GM12878 (cell line): ENCODE measurements at regions not wholly inside any gene's neighbourhood (a gene's known extent, or its start where the extent isn't known, plus 50 kb on each side); places are given as distances from the start of the nearest gene placed in this dataset.

Source experiments
- ATAC-seq: fragments of 200-7000 bp; cut with Tn5 transposase; 3 replicates; pipeline ENCODE4 v1.9.1; 2020; ENCODE audit warnings: mild to moderate bottlenecking, moderate library complexity
- BruUV-seq: library from RNA; stranded (reverse); fragments of 400-500 nt; replicated peaks from 2 replicates; lab custom pipeline; 2021; lab: Mats Ljungman, UMichigan
- CTCF ChIA-PET: fragments of 300-600 bp; sonication (Branson Sonifier 250); formaldehyde crosslinking; extraction: SDS; loops from one replicate; lab custom pipeline; 2021; ENCODE audit warnings: inconsistent platforms; lab: Yijun Ruan, JAX
- POLR2A ChIA-PET: fragments of 350-600 bp; formaldehyde crosslinking; extraction: SDS; loops from one replicate; lab custom pipeline; 2021; ENCODE audit warnings: inconsistent platforms; lab: Charles Lee
- RAD21 ChIA-PET: fragments of 300-600 bp; sonication (Branson Sonifier 250); formaldehyde crosslinking; loops from one replicate; lab custom pipeline; 2023; ENCODE audit warnings: antibody characterized with exemption; ENCODE audit not compliant: unreplicated experiment; lab: Charles Lee
- SMC1A ChIA-PET: fragments of 300-600 bp; sonication (Branson Sonifier 250); formaldehyde crosslinking; loops from one replicate; lab custom pipeline; 2023; ENCODE audit not compliant: unreplicated experiment, uncharacterized antibody; lab: Charles Lee
- DNase-seq: peaks from one replicate; pipeline ENCODE4 v3.0.0-alpha.2; 2011; ENCODE audit warnings: low read depth, low spot score
- FAIRE-seq: peaks from 3 replicates; lab custom pipeline; 2011; peaks lifted over from hg19 to GRCh38; lab: Jason Lieb, UNC
- H2AFZ ChIP-seq: 2 replicates; pipeline ENCODE4 v1.6.0; 2011; ENCODE audit warnings: low read depth, low read length, control low read depth; ENCODE audit not compliant: control insufficient read depth
- H3K27ac ChIP-seq: 2 replicates; pipeline ENCODE4 v1.5.1; 2011; ENCODE audit warnings: control low read depth; ENCODE audit not compliant: control insufficient read depth, insufficient read depth
- H3K27me3 ChIP-seq, 2 experiments: replicated peaks in 1 of 2; 2 replicates each; pipeline versions ENCODE4 v1.6.0 to v1.6.1; 2011; ENCODE audit warnings: low read length in 1 of 2; ENCODE audit not compliant: control insufficient read depth in 2 of 2, insufficient read depth in 2 of 2
- H3K36me3 ChIP-seq, 2 experiments: 2 replicates each; pipeline ENCODE4 v1.5.1; 2011; ENCODE audit warnings: low read length in 1 of 2; ENCODE audit not compliant: control insufficient read depth in 2 of 2, insufficient read depth in 2 of 2
- H3K4me1 ChIP-seq: 2 replicates; pipeline ENCODE4 v1.6.1; 2011; ENCODE audit warnings: mild to moderate bottlenecking, low read length, moderate library complexity, mixed read lengths; ENCODE audit not compliant: control insufficient read depth, insufficient read depth
- H3K4me2 ChIP-seq: 2 replicates; pipeline ENCODE4 v1.6.0; 2011; ENCODE audit warnings: control low read depth; ENCODE audit not compliant: control insufficient read depth, insufficient read depth
- H3K4me3 ChIP-seq: fragments of 200-600 bp; sonication (generic); 2 replicates; pipeline ENCODE4 v1.5.1; 2016
- H3K79me2 ChIP-seq: 2 replicates; pipeline ENCODE4 v1.6.0; 2011; ENCODE audit warnings: low read length; ENCODE audit not compliant: control insufficient read depth, insufficient read depth
- H3K9ac ChIP-seq: 2 replicates; pipeline ENCODE4 v1.8.0; 2011; ENCODE audit warnings: low read length, control low read depth, mixed read lengths; ENCODE audit not compliant: control insufficient read depth, insufficient read depth
- H3K9me3 ChIP-seq: replicated peaks from 3 replicates; pipeline ENCODE4 v1.5.1; 2011; ENCODE audit warnings: mild to moderate bottlenecking, low read length; ENCODE audit not compliant: control insufficient read depth, insufficient read depth
- H4K20me1 ChIP-seq: 2 replicates; pipeline ENCODE4 v1.6.0; 2011; ENCODE audit not compliant: control insufficient read depth, insufficient read depth
- CREB1 ChIP-seq: IDR thresholded peaks from 2 replicates; pipeline ENCODE4 v1.6.1; 2012; ENCODE audit warnings: low read depth, mild to moderate bottlenecking, inconsistent platforms
- LARP7 ChIP-seq: fragments of 450-650 bp; IDR thresholded peaks from 2 replicates; pipeline ENCODE4 v1.6.1; 2017; ENCODE audit warnings: mild to moderate bottlenecking
- POLR2A ChIP-seq: IDR thresholded peaks from 2 replicates; pipeline ENCODE4 v1.6.1; 2011; ENCODE audit warnings: low read depth, mild to moderate bottlenecking, low read length
- TAF1 ChIP-seq: IDR thresholded peaks from 2 replicates; pipeline ENCODE4 v1.6.1; 2011; ENCODE audit warnings: mild to moderate bottlenecking, low read depth, low read length, borderline replicate concordance
- TARDBP ChIP-seq: IDR thresholded peaks from 2 replicates; pipeline ENCODE4 v1.6.1; 2016; ENCODE audit warnings: borderline replicate concordance
- ZNF217 ChIP-seq: fragments of 450-650 bp; IDR thresholded peaks from 2 replicates; pipeline ENCODE4 v1.6.1; 2017; ENCODE audit warnings: antibody characterized with exemption, mild to moderate bottlenecking
- WGBS: methylation state at CpG from one replicate; pipeline ENCODE4 v1.1.6; 2016; ENCODE audit warnings: low lambda C conversion rate; ENCODE audit not compliant: insufficient replicate concordance, insufficient coverage; ENCODE audit errors: missing lambda C conversion rate; 5-methylcytosine and 5-hydroxymethylcytosine counted together
- in situ Hi-C: fragments of 300-500 bp; cut with MboI; formaldehyde crosslinking; loops from 9 replicates; pipeline ENCODE4 v1.14.3; 2018; ENCODE audit warnings: mixed read lengths
- intact Hi-C: fragments of 100-400 bp; cut with micrococcal nuclease; formaldehyde crosslinking; loops from one replicate; pipeline ENCODE4 v1.14.2; 2022; ENCODE audit not compliant: unreplicated experiment
- TF ChIP-seq, protein P1 (sequence below): fragments of 150-350 bp; IDR thresholded peaks from 2 replicates; pipeline ENCODE4 v1.6.1; 2014; ENCODE audit warnings: mild to moderate bottlenecking, low read depth, low read length

DNA sequence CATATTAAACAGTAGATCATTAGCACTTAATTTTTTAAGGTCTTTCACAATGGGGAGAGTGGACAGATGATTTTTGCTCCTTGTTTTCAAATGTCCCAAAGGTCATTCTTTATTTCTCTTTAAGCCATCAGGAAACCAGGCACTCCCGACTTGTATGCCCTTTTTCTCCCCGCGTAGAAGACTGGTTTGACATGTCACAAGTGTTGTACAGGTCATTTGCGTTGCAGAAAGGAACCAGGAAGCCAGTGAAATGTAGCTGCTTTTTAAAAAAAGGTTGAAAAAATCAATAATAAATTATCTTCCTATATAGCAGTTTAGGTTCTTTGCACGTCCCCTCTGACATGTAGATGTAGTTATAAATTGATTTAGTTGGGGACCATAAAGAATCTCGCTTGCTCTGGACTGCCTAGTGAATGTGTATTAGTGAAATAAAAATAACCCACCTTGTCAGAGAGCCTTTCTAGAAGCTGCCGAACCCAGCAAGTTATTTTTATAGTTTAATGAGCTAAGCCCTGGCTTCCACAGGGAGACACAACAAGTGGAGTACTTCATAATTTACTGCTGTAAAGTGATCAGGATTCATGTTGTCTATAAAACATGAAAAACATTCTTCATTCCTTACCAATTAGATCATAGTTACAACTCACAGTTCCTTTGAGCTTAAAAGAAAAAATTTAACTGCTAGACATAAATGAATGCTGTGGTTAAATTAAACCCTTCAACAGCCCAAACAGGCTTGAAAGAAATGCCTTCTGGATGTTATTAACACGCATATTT, 404.6 kb downstream of the CSNK1G3 start:
- no peak for DNase-seq
- Histone ChIP-seq H3K4me1 (no peaks in the 10 kb centered on the region), H2AFZ (no peak overlapping the region)
- no peak for TF ChIP-seq TARDBP
- TF ChIP-seq, protein P1, sequence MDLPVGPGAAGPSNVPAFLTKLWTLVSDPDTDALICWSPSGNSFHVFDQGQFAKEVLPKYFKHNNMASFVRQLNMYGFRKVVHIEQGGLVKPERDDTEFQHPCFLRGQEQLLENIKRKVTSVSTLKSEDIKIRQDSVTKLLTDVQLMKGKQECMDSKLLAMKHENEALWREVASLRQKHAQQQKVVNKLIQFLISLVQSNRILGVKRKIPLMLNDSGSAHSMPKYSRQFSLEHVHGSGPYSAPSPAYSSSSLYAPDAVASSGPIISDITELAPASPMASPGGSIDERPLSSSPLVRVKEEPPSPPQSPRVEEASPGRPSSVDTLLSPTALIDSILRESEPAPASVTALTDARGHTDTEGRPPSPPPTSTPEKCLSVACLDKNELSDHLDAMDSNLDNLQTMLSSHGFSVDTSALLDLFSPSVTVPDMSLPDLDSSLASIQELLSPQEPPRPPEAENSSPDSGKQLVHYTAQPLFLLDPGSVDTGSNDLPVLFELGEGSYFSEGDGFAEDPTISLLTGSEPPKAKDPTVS, result no peak
- TF ChIP-seq, all 136 proteins: peak for 0
- FAIRE-seq, result no peak
- BruUV-seq, result no TSS peak
- H3K27ac ChIP-seq, result no peak overlapping the region
- H3K79me2 ChIP-seq, result no peaks in the 10 kb centered on the region
- RAD21 ChIA-PET, result no interaction called here
- ATAC-seq, result no peak
- no peaks in the 10 kb centered on the region for H3K36me3 ChIP-seq
- H3K9ac ChIP-seq, result no peak overlapping the region
- CTCF ChIA-PET, result interaction anchor here (0.6 kb wide), 1 partner anchor 212 kb away, joined by 3 read pairs; no protein-coding TSS in a partner anchor
- POLR2A ChIA-PET, result no interaction called here
- H4K20me1 ChIP-seq, result no peaks in the 10 kb centered on the region
- in situ Hi-C loops (no loop called here), intact Hi-C loops (no loop called here)
- no peak overlapping the region for H3K4me2 ChIP-seq
- SMC1A ChIA-PET, result no interaction called here
- no peak overlapping the region for H3K4me3 ChIP-seq
- WGBS, result 29% methylated on average over 8 of the region's 8 CpGs
- no peaks in the 10 kb centered on the region for H3K27me3 ChIP-seq
- H3K9me3 ChIP-seq, result no peaks in the 10 kb centered on the region

DNA sequence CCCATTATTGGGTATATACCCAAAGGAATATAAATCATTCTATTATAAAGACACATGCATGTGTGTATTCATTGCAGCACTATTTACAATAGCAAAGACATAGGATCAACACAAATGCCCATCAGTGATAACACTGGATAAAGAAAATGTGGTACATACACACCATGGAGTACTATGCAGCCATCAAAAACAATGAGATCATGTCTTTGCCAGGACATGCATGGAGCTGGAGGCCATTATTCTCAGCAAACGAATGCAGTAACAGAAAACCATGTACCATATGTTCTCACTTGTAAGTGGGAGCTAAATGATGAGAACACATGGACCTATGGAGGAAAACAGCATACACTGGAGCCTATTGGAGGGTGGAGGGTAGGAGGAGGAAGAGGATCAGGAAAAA, 402.4 kb downstream of the CSNK1G3 start:
- DNase-seq (no peak), ATAC-seq (no peak), FAIRE-seq (no peak)
- Histone ChIP-seq H3K4me2 (no peak overlapping the region), H2AFZ (no peak overlapping the region), H3K79me2 (no peaks in the 10 kb centered on the region), H3K9ac (no peak overlapping the region), H3K4me1 (no peaks in the 10 kb centered on the region), H3K27me3 (no peaks in the 10 kb centered on the region), H3K4me3 (no peak overlapping the region), H3K36me3 (no peaks in the 10 kb centered on the region), H4K20me1 (no peaks in the 10 kb centered on the region), H3K9me3 (no peaks in the 10 kb centered on the region), H3K27ac (no peak overlapping the region)
- ChIA-PET POLR2A (no interaction called here), CTCF (no interaction called here), RAD21 (no interaction called here), SMC1A (no interaction called here)
- TF ChIP-seq TAF1, result no peak
- TF ChIP-seq CREB1, result no peak
- TF ChIP-seq LARP7, result no peak
- no peak for TF ChIP-seq ZNF217
- TF ChIP-seq POLR2A, result no peak
- no TSS peak for BruUV-seq
- intact Hi-C loops (no loop called here), in situ Hi-C loops (no loop called here)
- WGBS, result 0% methylated on average over 1 of the region's 1 CpG
